WERI-Rb-1 (cell line): ENCODE measurements at regions not wholly inside any gene's neighbourhood (a gene's known extent, or its start where the extent isn't known, plus 50 kb on each side); places are given as distances from the start of the nearest gene placed in this dataset.

Experiments used
- DNase-seq: peaks from one replicate; pipeline ENCODE4 v3.0.0-alpha.2; 2020
- H3K27ac ChIP-seq: fragments of 250-450 bp; sonication (Bioruptor Pico); 2 replicates; pipeline ENCODE4 v1.5.1; 2020; ENCODE audit warnings: mild to moderate bottlenecking, moderate library complexity
- H3K27me3 ChIP-seq: fragments of 250-450 bp; sonication (Bioruptor Pico); 2 replicates; pipeline ENCODE4 v1.5.1; 2021; ENCODE audit warnings: mild to moderate bottlenecking, low read depth, moderate library complexity; ENCODE audit not compliant: insufficient read depth, severe bottlenecking
- H3K36me3 ChIP-seq: fragments of 250-450 bp; sonication (Bioruptor Pico); 2 replicates; pipeline ENCODE4 v1.5.1; 2020; ENCODE audit warnings: mild to moderate bottlenecking, moderate library complexity
- H3K4me3 ChIP-seq: 2 replicates; pipeline ENCODE4 v1.5.1; 2011; ENCODE audit warnings: low read depth, mild to moderate bottlenecking, control low read depth, low read length
- H3K9me3 ChIP-seq: fragments of 250-450 bp; sonication (Bioruptor Pico); 2 replicates; pipeline ENCODE4 v1.5.1; 2021; ENCODE audit warnings: mild to moderate bottlenecking, moderate library complexity; ENCODE audit not compliant: severe bottlenecking
- CTCF ChIP-seq: IDR thresholded peaks from 2 replicates; pipeline ENCODE4 v1.5.1; 2011; ENCODE audit warnings: low read depth, mild to moderate bottlenecking, control low read depth, inconsistent platforms, low read length

- no peak for TF ChIP-seq CTCF
- Histone ChIP-seq H3K9me3 (no peaks in the 10 kb centered on the region), H3K27ac (no peak overlapping the region), H3K27me3 (peaks cover 5% of the 10 kb centered on the region), H3K36me3 (no peaks in the 10 kb centered on the region), H3K4me3 (no peak overlapping the region)
- no peak for DNase-seq
Measured at GRCh38 chr12:39006286-39006685, 100.9 kb upstream of the CPNE8 start.

GRCh38 chr12:39005671-39006070, 100.3 kb upstream of the CPNE8 start:
- no peaks in the 10 kb centered on the region for H3K36me3 ChIP-seq
- no peak for DNase-seq
- no peaks in the 10 kb centered on the region for H3K9me3 ChIP-seq
- H3K27me3 ChIP-seq = peaks cover 5% of the 10 kb centered on the region
- no peak overlapping the region for H3K4me3 ChIP-seq
- H3K27ac ChIP-seq = no peak overlapping the region
- no peak for TF ChIP-seq CTCF

GRCh38 chr12:39003541-39004155, 98.3 kb upstream of the CPNE8 start:
- DNase-seq = no peak
- Histone ChIP-seq H3K27ac (no peak overlapping the region), H3K4me3 (no peak overlapping the region), H3K36me3 (no peaks in the 10 kb centered on the region), H3K27me3 (peaks cover 12% of the 10 kb centered on the region), H3K9me3 (no peaks in the 10 kb centered on the region)
- TF ChIP-seq CTCF = no peak

GRCh38 chr12:39000370-39000769, 95.0 kb upstream of the CPNE8 start:
- H3K27ac ChIP-seq = no peak overlapping the region

GRCh38 chr12:38998887-38999482, 93.6 kb upstream of the CPNE8 start:
- TF ChIP-seq CTCF = no peak
- no peak overlapping the region for H3K4me3 ChIP-seq
- no peaks in the 10 kb centered on the region for H3K9me3 ChIP-seq
- no peak for DNase-seq
- no peak overlapping the region for H3K27ac ChIP-seq
- H3K27me3 ChIP-seq = peaks cover 19% of the 10 kb centered on the region
- no peaks in the 10 kb centered on the region for H3K36me3 ChIP-seq

More at GRCh38 chr12:39000370-39000769, 95.0 kb upstream of the CPNE8 start:
- Histone ChIP-seq H3K9me3 (no peaks in the 10 kb centered on the region), H3K36me3 (no peaks in the 10 kb centered on the region), H3K4me3 (no peak overlapping the region), H3K27me3 (peaks cover 19% of the 10 kb centered on the region)
- no peak for TF ChIP-seq CTCF
- DNase-seq = no peak

GRCh38 chr12:38995249-38995648, 89.9 kb upstream of the CPNE8 start:
- Histone ChIP-seq H3K36me3 (no peaks in the 10 kb centered on the region), H3K27me3 (peaks cover 19% of the 10 kb centered on the region), H3K27ac (no peak overlapping the region), H3K4me3 (no peak overlapping the region), H3K9me3 (no peaks in the 10 kb centered on the region)
- no peak for TF ChIP-seq CTCF
- DNase-seq = no peak
